ENCODE measurements at regions not wholly inside any gene's neighbourhood (a gene's known extent, or its start where the extent isn't known, plus 50 kb on each side); places are given as distances from the start of the nearest gene placed in this dataset.

- Histone ChIP-seq H3K9me2 (ENCODE audit: insufficient read depth) (no peaks in the 10 kb centered on the region), H3K4me3 (no peak overlapping the region), H3K27me3 (replicated peaks; ENCODE audit: insufficient read depth) (no peaks in the 10 kb centered on the region), H3K36me3 (ENCODE audit: low read depth) (no peaks in the 10 kb centered on the region), H3K27ac (no peak overlapping the region), H3K9ac (no peak overlapping the region), H3K4me2 (ENCODE audit: unreplicated experiment) (no peak overlapping the region), H3K79me2 (ENCODE audit: insufficient read depth) (no peaks in the 10 kb centered on the region), H3K9me3 (ENCODE audit: low read depth) (no peaks in the 10 kb centered on the region), H4K20me1 (ENCODE audit: insufficient read depth) (no peaks in the 10 kb centered on the region), H3K4me1 (ENCODE audit: insufficient read depth) (no peaks in the 10 kb centered on the region), H3F3A (ENCODE audit: insufficient read depth) (no peaks in the 10 kb centered on the region), H2AFZ (no peak overlapping the region)
- no peak for TF ChIP-seq EZH2 (IDR thresholded peaks at IDR 0.05; ENCODE audit: insufficient read depth, poor library complexity, severe bottlenecking)
- TF ChIP-seq EZH2phosphoT487 (IDR thresholded peaks at IDR 0.05; ENCODE audit: insufficient read depth, low read depth) = no peak
- DNase-seq = peak; percentile 17
- WGBS, 2 experiments (ENCODE audit: low coverage in 1 of 2, low lambda C conversion rate in 2 of 2, missing lambda C conversion rate in 2 of 2) = 73 to 81% methylated on average over 4 of the region's 4 CpGs
- in situ Hi-C loops (cut with MboI) = no loop called here
Observed at GRCh38 chr2:19046986-19047780, 311.2 kb downstream of the OSR1 start.

DNA sequence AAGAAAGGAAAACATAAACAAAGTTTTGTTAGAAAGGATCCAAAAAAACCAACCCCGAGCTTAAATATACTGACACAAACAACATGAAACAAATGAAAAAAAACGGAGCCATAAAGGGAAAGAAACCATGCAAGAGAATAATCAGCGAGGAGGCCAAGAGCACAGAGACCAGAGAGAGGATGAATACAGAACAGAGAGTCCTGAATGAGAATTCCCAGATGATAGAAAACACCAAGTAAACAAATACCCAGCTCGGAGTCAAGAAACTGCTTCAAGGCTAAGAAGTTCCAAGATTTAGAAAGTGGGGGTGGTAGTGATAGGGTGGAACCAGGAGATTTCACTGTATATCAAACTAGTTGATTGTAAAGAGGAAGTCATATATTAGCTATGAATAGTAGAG lies 313.3 kb downstream of the OSR1 start:
- 96 to 97% methylated on average over 4 of the region's 4 CpGs for WGBS, 2 experiments (ENCODE audit: low coverage in 1 of 2, low lambda C conversion rate in 2 of 2, missing lambda C conversion rate in 2 of 2)
- no peak for DNase-seq
- H3K27ac ChIP-seq = no peak overlapping the region
- no peaks in the 10 kb centered on the region for H4K20me1 ChIP-seq (ENCODE audit: insufficient read depth)
- H2AFZ ChIP-seq = no peak overlapping the region
- no peaks in the 10 kb centered on the region for H3K79me2 ChIP-seq (ENCODE audit: insufficient read depth)
- H3K9me3 ChIP-seq (ENCODE audit: low read depth) = no peaks in the 10 kb centered on the region
- no peak overlapping the region for H3K4me2 ChIP-seq (ENCODE audit: unreplicated experiment)
- TF ChIP-seq EZH2 (IDR thresholded peaks at IDR 0.05; ENCODE audit: insufficient read depth, poor library complexity, severe bottlenecking) (no peak), EZH2phosphoT487 (IDR thresholded peaks at IDR 0.05; ENCODE audit: insufficient read depth, low read depth) (no peak)
- H3K9me2 ChIP-seq (ENCODE audit: insufficient read depth) = no peaks in the 10 kb centered on the region
- H3K36me3 ChIP-seq (ENCODE audit: low read depth) = no peaks in the 10 kb centered on the region
- H3K9ac ChIP-seq = no peak overlapping the region
- no peaks in the 10 kb centered on the region for H3K27me3 ChIP-seq (replicated peaks; ENCODE audit: insufficient read depth)
- in situ Hi-C loops (cut with MboI) = no loop called here
- H3F3A ChIP-seq (ENCODE audit: insufficient read depth) = no peaks in the 10 kb centered on the region
- no peak overlapping the region for H3K4me3 ChIP-seq
- H3K4me1 ChIP-seq (ENCODE audit: insufficient read depth) = no peaks in the 10 kb centered on the region

DNA sequence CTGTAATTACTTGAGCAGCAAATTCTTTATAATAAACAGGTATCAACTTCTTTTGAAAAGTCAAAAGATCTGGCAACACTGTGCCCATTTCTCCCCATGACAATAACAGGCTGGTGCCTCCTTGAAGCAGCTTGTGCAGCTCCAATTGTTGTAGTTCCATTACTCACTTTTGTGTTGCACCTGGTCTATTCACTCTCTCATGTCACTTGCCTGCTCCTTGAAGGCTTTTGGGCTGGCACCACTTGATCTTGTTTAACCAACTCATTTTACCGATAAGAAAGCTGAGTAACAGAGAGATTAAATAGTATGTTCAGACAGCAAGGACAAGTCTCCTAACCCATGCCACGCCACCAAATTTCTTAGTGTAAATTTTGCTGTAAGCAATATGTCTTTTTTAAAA lies 314.5 kb downstream of the OSR1 start:
- in situ Hi-C loops (cut with MboI) = no loop called here
- H3K27me3 ChIP-seq (replicated peaks; ENCODE audit: insufficient read depth) = no peaks in the 10 kb centered on the region
- H3K9me2 ChIP-seq (ENCODE audit: insufficient read depth) = no peaks in the 10 kb centered on the region
- TF ChIP-seq EZH2 (IDR thresholded peaks at IDR 0.05; ENCODE audit: insufficient read depth, poor library complexity, severe bottlenecking) = no peak
- no peak for TF ChIP-seq EZH2phosphoT487 (IDR thresholded peaks at IDR 0.05; ENCODE audit: insufficient read depth, low read depth)
- H3K9me3 ChIP-seq (ENCODE audit: low read depth) = no peaks in the 10 kb centered on the region
- H3F3A ChIP-seq (ENCODE audit: insufficient read depth) = peaks cover 7% of the 10 kb centered on the region
- DNase-seq = no peak
- H3K27ac ChIP-seq = no peak overlapping the region
- no peak overlapping the region for H3K4me2 ChIP-seq (ENCODE audit: unreplicated experiment)
- no peak overlapping the region for H2AFZ ChIP-seq
- H3K79me2 ChIP-seq (ENCODE audit: insufficient read depth) = no peaks in the 10 kb centered on the region
- no peaks in the 10 kb centered on the region for H3K36me3 ChIP-seq (ENCODE audit: low read depth)
- no peak overlapping the region for H3K4me3 ChIP-seq
- H3K9ac ChIP-seq = no peak overlapping the region
- peaks cover 10% of the 10 kb centered on the region for H3K4me1 ChIP-seq (ENCODE audit: insufficient read depth)
- H4K20me1 ChIP-seq (ENCODE audit: insufficient read depth) = no peaks in the 10 kb centered on the region
- WGBS, 2 experiments (ENCODE audit: low coverage in 1 of 2, low lambda C conversion rate in 2 of 2, missing lambda C conversion rate in 2 of 2) = 93% methylated on average over 2 of the region's 2 CpGs

DNA sequence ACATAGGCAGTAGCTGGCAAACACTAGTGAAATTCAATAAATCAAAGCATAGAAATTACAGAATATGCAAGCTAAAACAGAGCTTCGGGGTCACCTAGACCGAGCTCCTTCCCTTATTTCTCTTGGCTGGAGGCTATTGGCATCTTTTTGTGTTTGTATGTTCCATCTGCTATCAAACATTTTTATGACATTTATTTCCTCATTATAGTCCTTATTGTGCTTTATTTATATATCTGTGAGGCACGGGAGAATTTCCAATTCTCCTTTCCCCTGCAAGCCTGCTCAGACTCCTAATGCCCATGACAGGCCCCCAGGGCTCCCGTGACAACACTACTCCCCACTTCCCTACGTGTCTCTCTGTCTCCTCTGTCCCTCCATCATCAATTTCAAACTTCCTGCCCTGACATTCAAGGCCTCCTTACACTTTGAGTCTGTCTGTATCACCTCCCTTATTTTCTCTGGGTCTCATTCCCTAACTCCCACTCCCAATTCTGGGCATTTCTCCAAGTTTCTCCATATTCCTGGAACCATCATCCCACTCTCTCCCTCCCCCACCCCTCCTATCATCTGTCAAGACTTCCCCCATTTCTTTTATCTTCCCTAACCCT lies 316.9 kb downstream of the OSR1 start:
- in situ Hi-C loops (cut with MboI) = no loop called here
- no peaks in the 10 kb centered on the region for H3K79me2 ChIP-seq (ENCODE audit: insufficient read depth)
- H3K27me3 ChIP-seq (replicated peaks; ENCODE audit: insufficient read depth) = no peaks in the 10 kb centered on the region

More for the DNA sequence above, 316.9 kb downstream of the OSR1 start:
- H2AFZ ChIP-seq = no peak overlapping the region
- no peak overlapping the region for H3K9ac ChIP-seq
- H3K4me1 ChIP-seq (ENCODE audit: insufficient read depth) = peaks cover 27% of the 10 kb centered on the region
- H3F3A ChIP-seq (ENCODE audit: insufficient read depth) = peaks cover 27% of the 10 kb centered on the region
- WGBS, 2 experiments (ENCODE audit: low coverage in 1 of 2, low lambda C conversion rate in 2 of 2, missing lambda C conversion rate in 2 of 2) = 94 to 96% methylated on average over 5 of the region's 5 CpGs
- no peak for DNase-seq
- no peaks in the 10 kb centered on the region for H4K20me1 ChIP-seq (ENCODE audit: insufficient read depth)
- no peaks in the 10 kb centered on the region for H3K9me2 ChIP-seq (ENCODE audit: insufficient read depth)
- no peaks in the 10 kb centered on the region for H3K36me3 ChIP-seq (ENCODE audit: low read depth)
- H3K9me3 ChIP-seq (ENCODE audit: low read depth) = no peaks in the 10 kb centered on the region
- no peak overlapping the region for H3K4me3 ChIP-seq
- H3K4me2 ChIP-seq (ENCODE audit: unreplicated experiment) = no peak overlapping the region
- no peak overlapping the region for H3K27ac ChIP-seq
- no peak for TF ChIP-seq EZH2 (IDR thresholded peaks at IDR 0.05; ENCODE audit: insufficient read depth, poor library complexity, severe bottlenecking)
- TF ChIP-seq EZH2phosphoT487 (IDR thresholded peaks at IDR 0.05; ENCODE audit: insufficient read depth, low read depth) = no peak
